GM21619 (cell line): ENCODE measurements at regions not wholly inside any gene's neighbourhood (a gene's known extent, or its start where the extent isn't known, plus 50 kb on each side); places are given as distances from the start of the nearest gene placed in this dataset.

Experiments
- ATAC-seq: cut with Tn5 transposase; IDR thresholded peaks from one replicate; pipeline ENCODE4 v1.9.1; 2021; ENCODE audit not compliant: unreplicated experiment

DNA sequence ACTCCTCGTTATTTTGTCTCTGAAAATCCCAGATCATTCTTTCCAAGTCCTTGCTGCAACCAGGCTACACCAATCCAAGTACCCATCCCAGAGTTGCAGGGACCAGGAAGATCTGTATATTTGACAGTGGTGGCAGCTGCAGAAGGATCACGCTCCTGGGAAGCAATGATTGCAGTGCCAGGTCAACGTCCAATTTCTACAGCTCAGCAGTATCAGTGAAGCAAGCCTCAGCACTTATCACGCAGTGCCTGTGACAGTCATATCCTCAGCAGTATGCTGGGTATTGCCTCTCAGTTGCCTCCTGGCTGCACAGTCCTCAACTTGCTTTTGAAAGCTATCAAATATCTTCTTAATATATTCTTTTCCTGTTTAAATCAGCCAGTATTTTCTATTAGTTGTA is 66.7 kb downstream of the BARHL2 start:
- ATAC-seq, result no peak

DNA sequence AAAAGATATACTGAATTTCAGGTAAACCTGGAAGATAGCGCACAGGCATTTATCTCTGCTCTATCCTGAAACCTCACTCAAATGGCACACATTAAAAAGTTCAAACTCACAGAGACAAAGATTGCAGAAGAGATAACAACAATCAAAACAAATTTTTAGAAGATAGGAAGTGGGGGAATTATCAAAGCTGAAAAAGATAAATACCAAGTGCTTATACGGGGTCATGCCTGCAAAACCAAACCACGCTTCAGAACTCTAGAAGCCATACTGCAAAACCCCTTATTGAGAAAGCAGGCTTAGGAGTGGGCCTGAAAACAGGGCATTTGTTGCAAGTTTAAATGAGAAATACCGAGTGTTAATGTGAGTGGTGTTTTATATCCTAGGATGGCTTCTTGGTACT is 76.8 kb downstream of the BARHL2 start:
- ATAC-seq, result no peak

DNA sequence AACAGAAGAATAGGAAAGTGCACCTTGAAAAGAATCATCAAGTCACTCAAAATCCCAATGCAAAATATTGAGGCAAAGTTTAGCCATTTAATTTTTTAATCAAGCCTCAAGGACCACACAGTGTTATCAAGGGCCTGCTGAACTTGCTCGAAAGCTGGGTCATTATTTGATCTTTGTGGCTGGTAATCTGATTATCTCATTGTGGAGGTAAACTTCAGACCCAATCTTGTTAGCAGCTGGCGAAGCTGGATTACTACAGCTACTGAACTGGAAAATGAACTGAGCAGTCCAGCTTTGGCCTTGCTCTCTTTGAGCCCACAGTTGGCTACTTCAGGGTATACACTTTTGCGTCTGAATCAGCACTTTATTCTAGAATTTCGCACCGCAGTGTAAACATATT is 94.4 kb downstream of the BARHL2 start:
- ATAC-seq, result no peak

DNA sequence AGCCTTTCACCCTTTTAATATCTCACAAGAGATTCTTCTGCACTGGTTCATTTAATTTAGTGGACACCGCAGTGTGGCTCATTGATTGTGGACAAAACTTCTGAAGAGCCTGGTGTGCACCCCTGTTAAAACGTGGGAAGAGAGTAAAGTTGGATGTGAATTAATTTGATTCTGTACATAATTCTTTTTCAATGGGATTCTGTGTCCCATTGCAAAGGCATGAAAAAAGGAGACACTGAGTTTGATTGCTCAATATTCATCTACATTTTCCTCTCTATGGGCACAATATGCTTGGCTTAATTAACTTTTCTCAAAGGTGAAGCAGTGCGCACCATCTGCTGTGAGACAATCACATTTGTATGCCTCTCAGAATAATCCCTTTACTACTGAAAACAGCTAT is 95.1 kb downstream of the BARHL2 start:
- ATAC-seq, result no peak

DNA sequence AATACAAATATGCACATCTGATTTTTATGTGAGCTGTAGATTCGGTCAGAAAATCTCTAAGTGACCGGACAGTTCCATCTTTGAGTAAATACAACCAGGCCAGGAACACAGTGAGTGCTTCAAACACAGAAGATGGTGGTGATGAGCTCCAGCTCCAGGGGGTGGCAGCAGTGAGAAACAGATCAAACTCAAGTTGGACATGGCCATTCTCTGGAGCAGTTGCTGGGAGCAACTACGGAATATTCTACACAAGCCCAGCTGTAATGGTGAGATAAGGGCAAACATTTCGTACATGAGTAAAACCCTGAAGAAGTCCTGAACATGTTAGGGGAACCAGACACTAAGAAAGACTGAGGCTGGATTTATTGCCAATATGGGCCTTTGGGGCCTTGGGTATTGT is 100.7 kb downstream of the BARHL2 start:
- ATAC-seq, result no peak

DNA sequence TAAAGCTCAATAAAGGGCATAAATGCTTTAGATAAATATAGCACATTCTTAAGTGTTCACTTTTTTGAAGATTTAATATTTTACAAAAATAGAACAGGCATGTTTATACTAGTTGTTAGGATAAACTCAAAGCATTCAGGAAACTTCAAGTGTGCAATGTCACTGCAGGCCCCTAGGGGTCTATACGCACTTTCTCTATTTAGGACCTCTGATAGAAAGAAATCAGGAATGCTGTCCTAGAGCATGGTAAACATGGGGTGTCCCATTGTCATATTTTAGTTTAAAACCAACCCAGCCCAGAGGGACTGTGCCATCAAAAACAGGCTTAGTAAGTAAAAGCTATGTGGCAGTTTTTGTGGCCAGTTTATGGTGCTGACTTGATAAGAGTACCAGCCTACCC is 102.2 kb downstream of the BARHL2 start:
- no peak for ATAC-seq

DNA sequence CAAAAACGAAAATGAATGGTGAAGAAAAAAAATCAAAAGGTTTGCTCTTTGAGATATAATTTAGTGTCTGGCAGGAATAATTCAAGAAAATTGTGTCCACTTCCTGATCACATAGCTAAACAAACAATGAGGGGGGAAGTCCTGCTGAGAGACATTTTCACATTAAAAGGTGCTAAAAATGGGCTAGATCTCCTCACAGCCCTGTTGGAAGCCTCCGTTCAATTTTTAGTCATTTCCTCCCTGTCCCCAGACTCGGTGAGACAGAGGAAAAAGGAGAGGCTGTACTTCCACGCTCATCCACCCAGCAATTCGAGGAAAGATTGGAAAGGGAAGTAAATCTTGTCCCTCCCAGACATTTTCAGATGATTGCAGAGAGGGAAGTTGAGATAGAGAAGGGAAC is 103.7 kb downstream of the BARHL2 start:
- no peak for ATAC-seq

DNA sequence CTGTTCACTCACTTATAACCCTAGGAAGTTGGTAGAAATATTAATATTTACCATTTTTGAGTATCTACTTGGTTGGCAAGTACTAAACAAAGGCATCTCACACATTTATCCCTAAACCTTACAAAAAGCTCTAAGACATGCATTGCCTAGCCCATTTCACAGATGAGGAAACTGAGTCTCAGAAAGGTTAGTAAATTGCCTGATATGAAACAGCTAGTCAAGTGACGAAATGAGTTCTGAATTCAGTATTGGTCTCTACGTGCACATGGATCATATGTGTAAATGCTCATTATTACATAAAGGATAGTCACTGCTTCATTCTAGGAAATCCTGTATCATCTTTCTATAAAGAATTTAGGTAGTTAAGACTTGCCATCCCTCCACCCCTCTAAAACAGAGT is 105.1 kb downstream of the BARHL2 start:
- no peak for ATAC-seq

DNA sequence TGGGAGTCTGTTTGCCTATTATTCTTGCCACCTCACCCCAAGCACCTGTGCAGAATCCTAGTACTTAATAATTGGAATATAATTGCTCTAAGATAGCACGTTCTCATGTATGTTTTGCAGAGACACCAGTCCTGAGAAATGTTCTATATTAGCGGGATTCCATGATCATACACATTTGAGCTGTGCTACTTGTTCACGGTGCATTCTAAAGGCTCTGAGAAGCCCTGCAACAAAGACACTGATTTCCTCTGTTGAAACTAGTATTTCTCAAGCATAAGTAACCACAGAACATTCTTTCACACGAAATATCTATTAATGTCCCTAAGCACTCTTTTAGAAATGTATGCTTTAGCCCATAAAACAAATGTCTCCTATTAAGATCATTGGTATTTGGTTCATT is 109.4 kb downstream of the BARHL2 start:
- ATAC-seq, result no peak

DNA sequence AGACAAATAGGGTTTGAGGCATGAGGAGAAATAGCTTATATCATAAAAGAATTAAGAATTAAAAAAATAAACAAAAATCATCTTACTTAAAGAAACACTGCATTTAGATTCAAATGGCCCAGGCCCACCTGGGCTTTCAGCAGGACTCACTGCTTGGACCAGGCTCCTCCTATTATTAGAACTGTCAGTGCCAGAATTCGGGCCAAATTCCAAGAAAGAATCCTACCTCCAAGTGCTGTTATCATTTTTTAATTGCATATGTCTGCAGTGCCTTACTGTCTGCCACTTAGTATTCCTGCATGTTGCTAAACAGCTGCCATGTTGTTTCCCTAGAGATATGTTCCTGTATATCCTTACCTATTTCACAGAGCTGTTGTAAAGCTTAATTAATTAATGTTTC is 112.0 kb downstream of the BARHL2 start:
- no peak for ATAC-seq

DNA sequence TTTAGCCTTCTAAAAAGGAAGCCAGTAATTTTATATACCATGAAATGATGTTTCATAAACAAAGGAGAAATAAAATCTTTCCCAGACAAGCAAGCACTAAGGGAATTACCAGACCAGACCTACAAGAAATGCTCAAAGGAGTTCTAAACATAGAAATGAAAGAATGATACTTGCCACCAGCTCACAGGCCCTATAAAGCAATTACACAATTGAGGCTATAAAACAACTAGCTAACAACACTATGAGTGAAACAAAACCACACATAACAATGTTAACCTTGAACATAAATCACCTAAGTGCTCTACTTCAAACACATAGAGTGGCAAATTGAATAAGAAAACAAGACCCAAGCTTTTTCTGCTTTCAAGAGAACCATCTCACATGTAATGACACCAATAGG is 123.8 kb downstream of the BARHL2 start:
- no peak for ATAC-seq

DNA sequence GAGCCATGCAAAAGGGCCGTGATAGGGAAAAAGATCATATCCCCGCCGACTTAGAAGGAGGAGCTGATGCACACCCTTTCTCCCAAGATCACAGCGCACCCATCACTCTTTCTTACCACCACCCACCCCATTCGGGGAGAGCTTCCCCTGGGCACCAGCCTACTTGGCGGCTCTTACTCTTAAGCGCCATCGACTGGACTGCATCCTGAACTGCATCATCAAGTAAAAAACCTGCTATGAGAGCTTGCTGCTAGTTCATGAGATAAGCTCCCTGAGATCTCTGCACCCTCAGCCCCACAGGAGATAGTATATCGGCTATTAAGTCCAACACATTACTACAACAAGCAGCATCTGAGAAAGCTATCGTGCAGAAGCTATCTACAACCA is 125.1 kb downstream of the BARHL2 start:
- no peak for ATAC-seq

DNA sequence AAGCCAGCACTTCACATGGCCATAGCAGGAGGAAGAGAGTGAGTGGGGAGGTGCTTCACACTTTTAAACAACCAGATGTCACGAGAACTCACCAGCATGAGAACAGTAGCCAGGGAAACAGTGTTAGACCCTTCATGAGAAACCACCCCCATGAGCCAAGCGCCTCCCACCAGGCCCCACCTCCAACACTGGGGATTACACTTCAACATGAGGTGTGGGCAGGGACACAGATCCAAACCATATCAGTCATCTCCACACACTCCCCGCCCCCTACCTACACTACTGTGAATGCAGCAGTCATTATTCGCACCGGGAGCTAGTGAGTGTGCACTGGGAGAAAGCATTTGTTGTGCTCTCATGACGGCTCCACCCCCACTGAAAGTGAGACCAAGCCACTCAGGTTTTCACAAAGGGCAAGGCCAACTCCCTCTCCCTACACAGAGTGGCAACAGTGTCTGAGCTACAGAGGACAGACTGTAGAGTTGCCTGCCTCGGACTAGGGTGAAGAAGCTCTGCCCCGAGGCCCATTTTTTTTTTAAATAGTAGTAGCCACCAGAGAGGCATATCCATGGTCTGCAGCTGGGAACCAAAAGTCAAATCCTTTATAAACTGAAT is 125.6 kb downstream of the BARHL2 start:
- ATAC-seq, result no peak

DNA sequence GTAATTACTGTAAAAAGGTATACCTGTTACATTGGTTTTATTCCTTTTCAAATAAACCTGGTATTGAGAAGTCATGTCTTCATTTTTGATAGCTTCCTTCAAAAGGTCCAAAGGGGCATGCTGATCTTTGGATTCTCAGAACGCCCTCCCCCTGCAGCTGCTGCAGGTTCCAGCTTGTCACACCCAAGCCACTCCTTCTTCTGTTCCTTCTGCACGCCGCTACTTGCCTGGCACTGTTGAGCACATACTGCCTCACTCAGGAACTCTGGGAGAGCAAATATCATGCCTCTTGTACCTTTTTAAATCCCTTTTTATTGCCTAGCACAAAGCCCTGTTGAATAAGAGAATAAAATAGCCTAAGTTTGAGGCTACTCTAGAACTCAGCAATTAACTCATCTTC is 136.9 kb downstream of the BARHL2 start:
- no peak for ATAC-seq

DNA sequence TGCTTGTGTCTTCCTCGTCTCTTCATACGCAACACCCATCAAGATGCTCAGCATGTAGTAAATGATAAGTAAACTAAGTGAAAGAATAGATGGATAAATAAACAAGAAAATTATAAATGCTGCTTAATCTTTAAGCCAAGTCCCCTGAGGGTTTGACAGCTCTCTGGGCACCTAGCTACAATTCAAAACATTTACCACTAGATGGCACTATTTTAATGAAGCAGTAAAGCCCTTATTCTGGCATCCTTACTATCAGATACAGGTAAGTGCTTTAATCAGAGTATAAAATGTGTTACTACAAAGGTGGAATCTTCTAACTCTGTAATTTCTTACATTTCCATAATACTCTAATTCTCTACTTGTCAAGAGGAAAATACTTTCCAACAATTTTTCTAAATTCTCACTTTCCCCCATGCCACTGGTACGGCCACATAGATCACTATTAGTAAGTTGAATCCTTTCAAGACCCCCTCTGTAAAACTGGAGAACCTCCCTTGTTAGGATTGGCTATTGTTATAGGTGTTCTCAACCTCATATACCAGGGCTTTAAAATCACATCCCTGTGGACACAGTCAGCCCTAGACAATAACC is 137.8 kb downstream of the BARHL2 start:
- no peak for ATAC-seq

DNA sequence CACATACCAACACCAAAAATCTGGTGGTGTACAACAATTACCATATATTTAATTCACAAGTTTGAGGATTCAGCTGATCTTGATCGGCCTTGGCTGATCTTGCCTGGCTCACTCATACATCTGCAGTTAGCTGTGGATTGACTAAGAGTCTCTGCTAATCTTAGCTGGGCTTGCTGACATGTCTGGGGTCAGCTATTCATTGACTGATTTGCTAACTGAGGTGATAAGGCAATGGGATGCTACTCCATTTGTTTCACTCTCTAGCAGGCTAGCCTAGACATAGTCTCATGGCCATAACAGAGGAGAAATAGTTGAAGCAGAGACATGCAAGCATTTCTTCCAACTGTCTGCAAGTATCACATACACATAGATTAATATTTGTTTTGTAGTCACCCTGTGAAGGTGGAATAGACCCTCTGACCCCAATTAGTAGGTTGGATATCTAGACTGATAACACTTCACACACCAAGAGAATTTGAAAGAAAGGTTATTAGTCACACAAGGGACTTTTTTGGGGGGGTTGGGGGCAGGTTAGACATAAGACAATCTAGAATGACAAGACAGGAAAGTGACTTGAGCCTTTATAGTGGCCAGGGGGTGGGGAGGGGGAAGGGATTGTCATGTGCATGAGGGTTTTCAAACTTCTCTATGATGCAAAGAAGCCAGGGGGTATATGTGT is 142.3 kb downstream of the BARHL2 start:
- ATAC-seq, result no peak

DNA sequence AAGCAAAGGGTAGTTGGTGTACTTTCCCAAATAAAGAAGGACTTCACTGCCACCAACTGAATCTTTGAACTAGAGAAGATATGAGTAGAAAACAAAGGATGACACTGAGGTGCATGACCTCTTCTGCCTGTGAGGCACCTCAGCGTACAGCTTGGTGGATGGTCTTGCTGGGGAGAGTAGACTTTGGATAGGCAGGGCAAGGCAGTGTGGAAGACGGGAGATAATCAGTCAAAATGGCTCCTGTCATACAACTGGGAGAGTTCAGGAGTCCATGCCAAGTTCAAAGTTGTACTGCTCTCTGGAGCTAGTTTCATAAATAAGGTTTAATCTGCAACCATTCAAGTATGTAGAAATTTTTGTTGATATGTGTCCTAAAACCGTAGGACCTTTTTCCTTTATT is 143.4 kb downstream of the BARHL2 start:
- no peak for ATAC-seq

DNA sequence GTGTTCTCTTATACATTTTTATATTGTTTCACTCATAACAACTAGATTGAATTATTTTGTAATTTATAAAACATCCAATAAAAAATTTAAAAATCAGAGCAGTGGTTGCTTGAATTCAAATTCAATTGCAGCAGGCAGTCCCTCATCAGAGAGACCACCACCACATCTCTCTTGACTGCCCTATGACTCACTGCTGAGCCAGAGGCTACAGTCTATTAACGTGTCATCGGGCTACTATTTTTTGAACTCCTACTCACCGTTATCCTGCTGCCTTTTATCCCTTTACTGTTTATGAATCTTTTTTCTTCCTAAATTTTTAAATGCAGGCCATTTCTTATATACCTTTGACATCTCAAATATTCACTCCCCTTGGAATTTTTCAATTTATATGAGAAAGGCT is 144.7 kb downstream of the BARHL2 start:
- no peak for ATAC-seq

DNA sequence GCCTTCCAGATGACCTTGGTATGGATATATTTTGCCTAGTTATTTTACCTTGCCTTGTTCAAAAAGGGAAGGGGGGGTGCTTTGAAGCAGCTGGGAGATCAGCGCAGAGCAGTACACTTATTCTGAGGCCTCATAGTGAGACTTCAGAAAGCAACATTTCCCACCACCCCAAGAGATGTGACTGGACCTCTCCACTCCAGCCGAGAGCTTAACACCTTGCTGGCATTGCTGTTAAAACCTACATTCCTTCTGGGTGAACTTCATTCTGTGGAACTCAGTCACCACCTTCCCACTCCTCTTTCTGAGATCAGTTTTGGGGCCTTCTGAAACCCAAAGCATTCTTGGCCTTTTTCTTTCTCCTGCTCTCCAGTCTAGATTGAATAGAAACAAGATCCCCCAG is 148.7 kb downstream of the BARHL2 start:
- ATAC-seq, result no peak

DNA sequence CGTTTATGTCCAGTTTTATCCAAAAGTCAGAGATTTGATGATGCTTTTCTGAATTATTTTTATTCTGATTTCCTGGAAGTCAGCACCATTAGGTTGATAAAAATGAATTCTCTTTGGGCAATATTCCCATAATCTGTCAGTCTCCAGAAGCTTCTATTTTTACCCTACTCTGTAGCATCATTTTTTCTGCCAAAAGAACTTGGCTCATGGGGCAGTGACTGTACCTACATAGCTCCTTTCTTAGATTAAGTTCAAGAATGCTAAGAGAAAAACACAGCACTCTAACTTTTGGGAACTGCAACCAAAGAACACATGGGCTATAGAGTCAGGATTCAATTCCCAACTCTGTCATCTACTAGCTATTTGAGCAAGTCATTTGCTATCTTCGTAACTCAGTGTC is 152.9 kb downstream of the BARHL2 start:
- ATAC-seq, result no peak

DNA sequence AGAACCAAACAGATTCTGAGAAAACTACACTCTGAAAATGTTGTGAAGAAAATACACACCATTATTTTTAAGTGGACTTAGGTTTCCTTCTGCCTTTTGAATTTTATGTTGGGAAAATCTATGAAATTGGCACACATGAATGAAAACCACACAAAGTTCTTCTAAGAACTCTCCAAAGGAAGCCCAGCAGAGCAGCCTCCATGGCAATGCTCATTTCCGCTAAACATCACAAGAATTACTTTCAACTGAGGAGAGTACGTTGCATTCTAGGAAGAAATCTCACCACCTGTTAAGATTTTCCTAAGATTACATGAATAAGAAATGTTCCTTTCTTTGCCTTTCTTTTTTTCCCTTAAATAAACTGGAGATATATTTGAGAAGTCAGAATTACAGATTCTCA is 154.2 kb downstream of the BARHL2 start:
- ATAC-seq, result no peak

DNA sequence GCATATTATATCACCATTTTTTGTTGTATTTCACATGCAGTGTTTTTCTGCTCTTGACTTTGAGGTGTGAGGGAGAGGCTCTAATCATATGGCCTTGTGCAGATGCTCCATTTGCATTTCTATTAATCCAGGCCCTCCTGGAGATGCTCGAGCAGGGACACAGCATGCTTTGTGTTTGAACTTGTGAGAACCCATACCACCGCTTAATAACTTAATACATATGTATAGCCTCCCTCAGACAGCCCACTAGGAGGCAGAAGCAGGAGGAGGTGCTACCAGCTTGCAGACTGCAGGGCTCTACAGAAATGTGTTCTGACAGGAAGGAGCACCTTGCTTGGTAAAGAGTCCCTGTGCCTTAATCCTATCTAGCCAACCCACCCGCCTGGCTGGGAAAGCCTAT is 155.2 kb downstream of the BARHL2 start:
- ATAC-seq, result no peak
